ENCODE measurements at regions not wholly inside any gene's neighbourhood (a gene's known extent, or its start where the extent isn't known, plus 50 kb on each side); places are given as distances from the start of the nearest gene placed in this dataset.
A peak's percentile ranks its signal among the peaks of the same experiment; 100 is the strongest.

DNA sequence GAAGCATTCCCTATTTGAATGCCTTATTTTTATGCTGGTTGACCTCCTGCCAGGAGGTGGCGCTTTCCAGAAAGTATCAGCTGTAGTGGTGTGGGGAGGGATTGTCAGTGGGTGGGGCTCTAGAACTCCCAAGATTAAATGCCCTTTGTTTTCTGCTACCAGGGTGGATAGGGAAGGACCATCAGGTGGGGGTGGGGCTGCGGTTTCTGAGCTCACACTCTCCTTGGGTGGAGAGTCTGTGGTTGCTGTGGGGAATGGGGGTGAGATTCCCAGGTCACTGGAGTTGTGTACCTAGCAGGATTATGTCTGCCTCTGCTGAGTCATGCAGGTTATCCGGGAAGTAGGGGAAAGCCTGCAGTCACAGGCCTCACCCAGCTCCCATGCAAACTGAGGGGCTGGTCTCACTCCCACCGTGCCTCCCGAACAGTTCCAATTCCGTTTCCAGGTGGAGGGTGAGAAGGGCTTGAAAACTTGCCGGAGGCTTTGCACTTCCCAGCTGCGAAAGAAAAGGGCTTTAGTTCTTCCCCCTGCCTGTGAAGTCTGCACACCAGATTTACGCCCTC, 68.3 kb downstream of the ALG10B start:
- WGBS (ENCODE audit: insufficient coverage) = 93% methylated on average over 3 of the region's 9 CpGs
- POLR2A ChIA-PET = no interaction called here
- Histone ChIP-seq H3K27ac (ENCODE audit: low read length) (no peak overlapping the region), H3K36me3 (ENCODE audit: control insufficient read depth in 2 of 2, extremely low read depth in 1 of 2, insufficient read depth in 1 of 2, low read length in 1 of 2) (no peaks in the 10 kb centered on the region), H3K4me3 (ENCODE audit: control insufficient read depth in 1 of 2, extremely low read depth in 1 of 2, low read length in 1 of 2) (no peak overlapping the region), H3K4me1 (ENCODE audit: control insufficient read depth in 1 of 2, extremely low read depth in 1 of 2, insufficient read depth in 2 of 2, low read length in 2 of 2) (no peaks in the 10 kb centered on the region), H3K27me3 (replicated peaks in 1 of 2; ENCODE audit: control insufficient read depth in 2 of 2, extremely low read depth in 1 of 2, insufficient read depth in 2 of 2, low read length in 1 of 2) (no peaks in the 10 kb centered on the region), H3K9me3 (no peaks in the 10 kb centered on the region)
- Mint-ChIP-seq H3K27ac (no peak overlapping the region), H3K9me3 (peaks cover 14 to 23% (median 18%) of the 10 kb centered on the region in 3 donors), H3K4me1 (no peaks in the 10 kb centered on the region), H3K36me3 (no peaks in the 10 kb centered on the region), H3K27me3 (no peaks in the 10 kb centered on the region), H3K4me3 (no peak overlapping the region)
- ATAC-seq (replicated peaks in 1 of 4) (no peak), DNase-seq (no peak)
- CTCF ChIA-PET = no interaction called here

DNA sequence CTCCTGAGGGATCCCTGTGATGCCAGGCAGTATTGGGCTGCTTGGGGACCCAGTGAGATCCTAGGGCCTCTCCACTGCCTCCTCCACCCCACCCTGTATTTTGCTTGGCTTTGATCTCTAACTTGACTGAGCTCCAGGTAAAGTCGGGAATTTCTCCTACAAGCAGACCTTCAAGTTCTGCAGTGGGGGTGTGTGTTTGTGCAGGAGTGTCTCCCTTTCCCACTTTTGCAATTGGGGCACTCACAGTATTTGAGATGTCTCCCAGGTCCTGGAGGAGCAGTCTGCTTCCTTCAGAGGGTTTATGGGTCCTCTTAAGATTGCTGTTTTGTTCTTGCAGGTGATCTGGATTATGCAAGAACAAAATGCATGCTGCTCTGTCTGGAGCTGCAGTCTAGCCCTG, 68.9 kb downstream of the ALG10B start:
- H3K4me3 ChIP-seq (ENCODE audit: control insufficient read depth in 1 of 2, extremely low read depth in 1 of 2, low read length in 1 of 2) = no peak overlapping the region
- WGBS (ENCODE audit: insufficient coverage) = no CpG with 5 or more reads among the region's 1 CpG
- Mint-ChIP-seq H3K4me3 (no peak overlapping the region), H3K27me3 (no peaks in the 10 kb centered on the region), H3K27ac (no peak overlapping the region), H3K4me1 (no peaks in the 10 kb centered on the region), H3K9me3 (peaks cover 14 to 19% (median 18%) of the 10 kb centered on the region in 3 donors), H3K36me3 (no peaks in the 10 kb centered on the region)
- H3K9me3 ChIP-seq = no peaks in the 10 kb centered on the region
- CTCF ChIA-PET = no interaction called here
- no peak for DNase-seq
- H3K27ac ChIP-seq (ENCODE audit: low read length) = no peak overlapping the region
- no peak for ATAC-seq (replicated peaks in 1 of 4)
- H3K36me3 ChIP-seq (ENCODE audit: control insufficient read depth in 2 of 2, extremely low read depth in 1 of 2, insufficient read depth in 1 of 2, low read length in 1 of 2) = no peaks in the 10 kb centered on the region
- H3K27me3 ChIP-seq (replicated peaks in 1 of 2; ENCODE audit: control insufficient read depth in 2 of 2, extremely low read depth in 1 of 2, insufficient read depth in 2 of 2, low read length in 1 of 2) = no peaks in the 10 kb centered on the region
- POLR2A ChIA-PET = no interaction called here
- no peaks in the 10 kb centered on the region for H3K4me1 ChIP-seq (ENCODE audit: control insufficient read depth in 1 of 2, extremely low read depth in 1 of 2, insufficient read depth in 2 of 2, low read length in 2 of 2)

DNA sequence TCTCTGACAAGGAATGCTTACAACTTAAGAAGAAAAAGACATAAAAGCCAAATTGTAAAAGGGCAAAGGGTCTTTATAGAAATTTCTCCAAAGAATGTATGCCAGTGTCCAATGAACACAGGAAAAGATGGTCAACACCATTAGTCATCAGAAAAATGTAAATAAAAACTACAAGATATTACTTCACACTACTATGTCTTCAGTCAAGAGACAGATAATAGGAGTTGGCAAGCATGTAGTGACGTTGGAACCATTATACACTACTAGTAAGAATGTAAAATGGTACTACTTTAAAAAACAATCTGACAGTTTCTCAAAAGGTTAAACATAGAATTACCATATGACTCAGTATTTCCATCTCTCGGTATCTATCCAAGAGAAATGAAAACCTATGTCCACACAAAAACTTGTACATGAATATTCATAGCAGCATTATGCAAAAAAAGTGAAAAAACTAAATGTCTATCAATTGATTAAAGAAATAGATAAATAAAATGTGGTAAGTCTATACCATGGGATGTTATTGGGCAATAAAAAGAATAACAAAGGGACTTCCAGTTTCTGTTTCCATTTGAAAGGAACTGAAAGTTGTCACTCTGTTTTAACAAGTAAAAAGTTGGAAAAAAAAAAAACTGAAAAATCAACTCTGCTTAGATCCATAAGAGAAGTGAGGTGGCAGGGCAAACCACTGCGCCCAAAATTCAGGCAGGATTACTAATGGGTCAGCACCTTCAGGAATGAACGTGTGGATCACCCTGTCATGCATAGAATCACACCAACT, 69.8 kb downstream of the ALG10B start:
- Mint-ChIP-seq H3K4me1 (no peaks in the 10 kb centered on the region), H3K27me3 (no peaks in the 10 kb centered on the region), H3K9me3 (peaks cover 13 to 14% (median 14%) of the 10 kb centered on the region in 3 donors), H3K27ac (no peak overlapping the region), H3K4me3 (no peak overlapping the region), H3K36me3 (no peaks in the 10 kb centered on the region)
- POLR2A ChIA-PET = no interaction called here
- H3K4me1 ChIP-seq (ENCODE audit: control insufficient read depth in 1 of 2, extremely low read depth in 1 of 2, insufficient read depth in 2 of 2, low read length in 2 of 2) = no peaks in the 10 kb centered on the region
- no peaks in the 10 kb centered on the region for H3K27me3 ChIP-seq (replicated peaks in 1 of 2; ENCODE audit: control insufficient read depth in 2 of 2, extremely low read depth in 1 of 2, insufficient read depth in 2 of 2, low read length in 1 of 2)
- CTCF ChIA-PET = no interaction called here
- H3K27ac ChIP-seq (ENCODE audit: low read length) = no peak overlapping the region
- no peaks in the 10 kb centered on the region for H3K36me3 ChIP-seq (ENCODE audit: control insufficient read depth in 2 of 2, extremely low read depth in 1 of 2, insufficient read depth in 1 of 2, low read length in 1 of 2)
- DNase-seq (no peak), ATAC-seq (replicated peaks in 1 of 4) (no peak)
- 100% methylated on average over 1 of the region's 4 CpGs for WGBS (ENCODE audit: insufficient coverage)
- no peak overlapping the region for H3K4me3 ChIP-seq (ENCODE audit: control insufficient read depth in 1 of 2, extremely low read depth in 1 of 2, low read length in 1 of 2)
- no peaks in the 10 kb centered on the region for H3K9me3 ChIP-seq

DNA sequence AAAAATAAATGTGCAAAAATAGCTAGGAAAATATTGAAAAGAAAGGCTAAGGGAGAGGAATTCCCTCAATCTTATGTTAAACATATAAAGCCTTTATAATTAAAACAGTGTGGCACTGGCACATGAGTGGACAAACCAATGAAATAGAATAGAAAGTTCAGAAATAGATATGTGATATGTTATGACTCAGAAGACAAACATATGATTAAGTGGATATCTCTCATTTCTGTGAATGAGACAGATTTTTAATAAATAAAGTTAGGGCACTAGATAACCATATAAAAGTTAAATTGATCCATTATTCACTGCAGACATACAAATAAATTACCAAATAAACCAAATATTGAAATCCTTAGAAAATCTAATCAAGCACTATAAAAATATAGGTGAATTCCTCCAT, 73.0 kb downstream of the ALG10B start:
- ATAC-seq (replicated peaks in 1 of 4) = no peak
- Mint-ChIP-seq H3K27ac (no peak overlapping the region), H3K27me3 (no peaks in the 10 kb centered on the region), H3K36me3 (no peaks in the 10 kb centered on the region), H3K9me3 (peaks cover 0 to 5% (median 4%) of the 10 kb centered on the region in 3 donors), H3K4me3 (no peak overlapping the region), H3K4me1 (no peaks in the 10 kb centered on the region)
- Histone ChIP-seq H3K4me3 (ENCODE audit: control insufficient read depth in 1 of 2, extremely low read depth in 1 of 2, low read length in 1 of 2) (no peak overlapping the region), H3K27ac (ENCODE audit: low read length) (no peak overlapping the region), H3K4me1 (ENCODE audit: control insufficient read depth in 1 of 2, extremely low read depth in 1 of 2, insufficient read depth in 2 of 2, low read length in 2 of 2) (no peaks in the 10 kb centered on the region), H3K36me3 (ENCODE audit: control insufficient read depth in 2 of 2, extremely low read depth in 1 of 2, insufficient read depth in 1 of 2, low read length in 1 of 2) (no peaks in the 10 kb centered on the region), H3K9me3 (no peaks in the 10 kb centered on the region), H3K27me3 (replicated peaks in 1 of 2; ENCODE audit: control insufficient read depth in 2 of 2, extremely low read depth in 1 of 2, insufficient read depth in 2 of 2, low read length in 1 of 2) (no peaks in the 10 kb centered on the region)
- no peak for DNase-seq
- CTCF ChIA-PET = no interaction called here
- POLR2A ChIA-PET = no interaction called here

DNA sequence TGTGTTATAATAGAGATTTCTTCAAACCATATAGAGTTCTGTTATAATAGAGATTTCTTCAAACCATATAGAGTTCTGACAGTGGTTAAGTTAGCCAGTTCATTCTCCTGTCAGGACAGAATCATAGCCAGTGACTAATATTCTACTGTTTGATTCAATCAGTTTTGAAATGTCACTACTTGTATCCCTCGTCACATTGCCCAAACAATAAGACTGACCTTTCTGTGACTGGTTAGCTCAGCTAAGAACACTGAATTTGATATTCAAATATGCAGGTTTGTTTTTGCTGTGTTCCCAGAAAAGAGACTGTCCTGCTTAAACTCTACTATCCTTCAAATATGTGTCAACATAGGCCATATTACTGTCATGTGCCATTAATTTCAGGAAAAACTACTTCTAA, 74.4 kb downstream of the ALG10B start:
- H3K27ac ChIP-seq (ENCODE audit: low read length) = no peak overlapping the region
- ChIA-PET POLR2A (interaction anchor here in 1 of 2 donors (0.6 kb wide), 1 partner anchor 604 kb away, joined by 3 read pairs; no protein-coding TSS in a partner anchor), CTCF (interaction anchor here in 1 of 2 donors (0.7 kb wide), 1 partner anchor 12 kb away, joined by 3 read pairs; no protein-coding TSS in a partner anchor)
- Mint-ChIP-seq H3K27me3 (no peaks in the 10 kb centered on the region), H3K27ac (no peak overlapping the region), H3K9me3 (peaks cover 0 to 5% (median 4%) of the 10 kb centered on the region in 3 donors), H3K4me1 (no peaks in the 10 kb centered on the region), H3K36me3 (no peaks in the 10 kb centered on the region), H3K4me3 (no peak overlapping the region)
- H3K4me3 ChIP-seq (ENCODE audit: control insufficient read depth in 1 of 2, extremely low read depth in 1 of 2, low read length in 1 of 2) = no peak overlapping the region
- WGBS (ENCODE audit: insufficient coverage) = 80% methylated on average over 1 of the region's 1 CpG
- H3K27me3 ChIP-seq (replicated peaks in 1 of 2; ENCODE audit: control insufficient read depth in 2 of 2, extremely low read depth in 1 of 2, insufficient read depth in 2 of 2, low read length in 1 of 2) = no peaks in the 10 kb centered on the region
- no peaks in the 10 kb centered on the region for H3K36me3 ChIP-seq (ENCODE audit: control insufficient read depth in 2 of 2, extremely low read depth in 1 of 2, insufficient read depth in 1 of 2, low read length in 1 of 2)
- no peak for DNase-seq
- H3K9me3 ChIP-seq = no peaks in the 10 kb centered on the region
- no peak for ATAC-seq (replicated peaks in 1 of 4)
- H3K4me1 ChIP-seq (ENCODE audit: control insufficient read depth in 1 of 2, extremely low read depth in 1 of 2, insufficient read depth in 2 of 2, low read length in 2 of 2) = no peaks in the 10 kb centered on the region

DNA sequence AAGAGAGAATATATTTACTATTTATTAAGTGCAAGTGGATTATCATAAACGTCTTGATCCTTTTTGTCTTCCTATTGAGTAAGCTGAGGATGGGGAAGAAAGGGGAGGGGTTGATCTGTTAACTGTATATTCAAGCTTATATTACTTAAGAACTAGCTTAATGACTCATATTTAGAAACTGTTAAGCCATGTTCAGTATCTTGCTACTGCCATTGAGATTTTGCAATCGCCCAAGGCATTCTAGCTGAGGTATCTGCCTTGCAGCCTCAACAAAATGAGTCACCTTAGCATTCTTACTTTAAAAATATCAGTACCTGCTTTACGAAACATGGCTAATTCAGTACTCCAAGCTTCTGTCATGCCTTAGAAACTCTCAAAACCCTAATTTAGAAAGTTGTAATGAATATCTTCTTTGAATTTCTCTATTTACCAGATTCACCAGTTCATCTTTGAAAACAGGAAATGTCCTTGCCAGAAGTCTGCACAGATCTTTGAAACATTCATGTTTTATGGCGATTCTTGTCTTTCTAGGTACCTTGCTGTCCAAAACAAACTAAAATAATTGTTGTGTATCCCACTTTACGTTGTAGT, 76.1 kb downstream of the ALG10B start:
- Mint-ChIP-seq H3K9me3 (peaks cover 6 to 16% (median 7%) of the 10 kb centered on the region in 3 donors), H3K36me3 (no peaks in the 10 kb centered on the region), H3K27ac (no peak overlapping the region), H3K4me1 (no peaks in the 10 kb centered on the region), H3K4me3 (no peak overlapping the region), H3K27me3 (no peaks in the 10 kb centered on the region)
- POLR2A ChIA-PET = no interaction called here
- Histone ChIP-seq H3K36me3 (ENCODE audit: control insufficient read depth in 2 of 2, extremely low read depth in 1 of 2, insufficient read depth in 1 of 2, low read length in 1 of 2) (no peaks in the 10 kb centered on the region), H3K27ac (ENCODE audit: low read length) (no peak overlapping the region), H3K9me3 (no peaks in the 10 kb centered on the region), H3K4me3 (ENCODE audit: control insufficient read depth in 1 of 2, extremely low read depth in 1 of 2, low read length in 1 of 2) (no peak overlapping the region), H3K27me3 (replicated peaks in 1 of 2; ENCODE audit: control insufficient read depth in 2 of 2, extremely low read depth in 1 of 2, insufficient read depth in 2 of 2, low read length in 1 of 2) (no peaks in the 10 kb centered on the region), H3K4me1 (ENCODE audit: control insufficient read depth in 1 of 2, extremely low read depth in 1 of 2, insufficient read depth in 2 of 2, low read length in 2 of 2) (no peaks in the 10 kb centered on the region)
- 20% methylated on average over 1 of the region's 5 CpGs for WGBS (ENCODE audit: insufficient coverage)
- ATAC-seq (replicated peaks in 1 of 4) (no peak), DNase-seq (peak in 1 of 35 experiments; percentile 1)
- CTCF ChIA-PET = no interaction called here

All from T-cell (primary cell).